GM23338 (cell line): ENCODE measurements at regions not wholly inside any gene's neighbourhood (a gene's known extent, or its start where the extent isn't known, plus 50 kb on each side); places are given as distances from the start of the nearest gene placed in this dataset.

Experiments
- ATAC-seq: fragments of 200-7000 bp; cut with Tn5 transposase; 3 replicates; pipeline ENCODE4 v1.9.1; 2020
- DNase-seq: peaks from one replicate; pipeline ENCODE4 v3.0.0-alpha.2; 2015; ENCODE audit warnings: low spot score
- H2AFZ ChIP-seq: fragments of 200-600 bp; sonication (generic); 2 replicates; pipeline ENCODE4 v1.8.0; 2016; ENCODE audit warnings: antibody characterized with exemption, mild to moderate bottlenecking, moderate library complexity
- H3F3A ChIP-seq: fragments of 200-600 bp; sonication (generic); replicated peaks from 2 replicates; pipeline ENCODE4 v1.8.0; 2017; ENCODE audit warnings: antibody characterized with exemption, mixed run types, low read depth
- H3K27ac ChIP-seq: fragments of 200-600 bp; sonication (generic); 2 replicates; pipeline ENCODE4 v1.6.1; 2016; ENCODE audit warnings: low read depth
- H3K27me3 ChIP-seq: fragments of 200-600 bp; sonication (generic); 2 replicates; pipeline ENCODE4 v1.8.0; 2016; ENCODE audit warnings: mild to moderate bottlenecking, mixed run types, moderate library complexity; ENCODE audit not compliant: insufficient read depth
- H3K36me3 ChIP-seq: fragments of 200-600 bp; sonication (generic); 2 replicates; pipeline ENCODE4 v1.8.0; 2016; ENCODE audit warnings: mild to moderate bottlenecking; ENCODE audit not compliant: insufficient read depth
- H3K4me1 ChIP-seq: fragments of 200-600 bp; sonication (generic); 2 replicates; pipeline ENCODE4 v1.8.0; 2016; ENCODE audit warnings: mild to moderate bottlenecking, moderate library complexity; ENCODE audit not compliant: insufficient read depth
- H3K4me2 ChIP-seq: fragments of 200-600 bp; sonication (generic); 2 replicates; pipeline ENCODE4 v1.7.1; 2017; ENCODE audit warnings: mixed run types
- H3K4me3 ChIP-seq: fragments of 200-600 bp; sonication (generic); 2 replicates; pipeline ENCODE4 v1.6.1; 2016; ENCODE audit warnings: mixed run types
- H3K79me2 ChIP-seq: fragments of 200-600 bp; sonication (generic); replicated peaks from 2 replicates; pipeline ENCODE4 v1.8.0; 2017; ENCODE audit warnings: mild to moderate bottlenecking; ENCODE audit not compliant: insufficient read depth
- H3K9me2 ChIP-seq: fragments of 200-600 bp; sonication (generic); 2 replicates; pipeline ENCODE4 v1.8.0; 2017; ENCODE audit not compliant: insufficient read depth
- H4K20me1 ChIP-seq: fragments of 200-600 bp; sonication (generic); replicated peaks from 2 replicates; pipeline ENCODE4 v1.8.0; 2017; ENCODE audit warnings: mild to moderate bottlenecking; ENCODE audit not compliant: insufficient read depth
- H3K27ac Mint-ChIP-seq: 2 replicates; pipeline ENCODE4 v1.8.0; 2020; ENCODE audit warnings: inconsistent platforms, mild to moderate bottlenecking, moderate library complexity, mixed read lengths
- H3K27me3 Mint-ChIP-seq: 3 replicates; pipeline ENCODE4 v1.8.0; 2022; ENCODE audit warnings: low read depth, mild to moderate bottlenecking, moderate library complexity, mixed read lengths, inconsistent platforms; ENCODE audit not compliant: insufficient read depth, poor library complexity
- H3K36me3 Mint-ChIP-seq: 3 replicates; pipeline ENCODE4 v1.8.0; 2021; ENCODE audit warnings: low read depth, mild to moderate bottlenecking, inconsistent platforms, moderate library complexity, mixed read lengths
- H3K4me1 Mint-ChIP-seq: 3 replicates; pipeline ENCODE4 v1.8.0; 2020; ENCODE audit warnings: mild to moderate bottlenecking, inconsistent platforms, mixed read lengths
- H3K4me3 Mint-ChIP-seq: 3 replicates; pipeline ENCODE4 v1.8.0; 2021; ENCODE audit warnings: moderate library complexity, mild to moderate bottlenecking, inconsistent platforms, mixed read lengths
- H3K9me3 Mint-ChIP-seq: 3 replicates; pipeline ENCODE4 v1.8.0; 2020; ENCODE audit warnings: moderate library complexity, mild to moderate bottlenecking, inconsistent platforms, mixed read lengths
- CREB1 ChIP-seq: fragments of 250-450 bp; sonication (Bioruptor Pico); IDR thresholded peaks from 2 replicates; pipeline ENCODE4 v1.5.0; 2020; ENCODE audit warnings: low read depth, mild to moderate bottlenecking, moderate library complexity
- ETS1 ChIP-seq: IDR thresholded peaks from 2 replicates; pipeline ENCODE4 v1.6.1; 2016; ENCODE audit warnings: antibody characterized with exemption
- NANOG ChIP-seq: IDR thresholded peaks from 2 replicates; pipeline ENCODE4 v1.6.1; 2016; ENCODE audit warnings: antibody characterized with exemption, borderline replicate concordance
- POLR2AphosphoS5 ChIP-seq: IDR thresholded peaks from 2 replicates; pipeline ENCODE4 v1.6.1; 2016; ENCODE audit warnings: antibody characterized with exemption, low read depth
- REST ChIP-seq: IDR thresholded peaks from one replicate; pipeline ENCODE4 v1.6.1; 2018; ENCODE audit warnings: antibody characterized with exemption; ENCODE audit not compliant: unreplicated experiment
- STAT1 ChIP-seq: IDR thresholded peaks from one replicate; pipeline ENCODE4 v1.6.1; 2016; ENCODE audit warnings: antibody characterized with exemption; ENCODE audit not compliant: unreplicated experiment
- ZNF114 ChIP-seq: fragments of 250-450 bp; sonication (Bioruptor Pico); IDR thresholded peaks from 2 replicates; pipeline ENCODE4 v1.5.0; 2020; ENCODE audit warnings: mild to moderate bottlenecking, moderate library complexity

- peaks cover 2% of the 10 kb centered on the region for H3K4me1 ChIP-seq
- DNase-seq (no peak), ATAC-seq (no peak)
- no peak overlapping the region for H3K4me2 ChIP-seq
- no peaks in the 10 kb centered on the region; the same call in 1 of the 2 replicates for H3K36me3 ChIP-seq
- H3F3A ChIP-seq, result no peaks in the 10 kb centered on the region
- Mint-ChIP-seq H3K4me3 (no peak overlapping the region), H3K36me3 (peaks cover 4% of the 10 kb centered on the region; the same call in 2 of the 3 replicates), H3K27me3 (peaks cover 2% of the 10 kb centered on the region), H3K4me1 (peaks cover 6% of the 10 kb centered on the region), H3K9me3 (peaks cover 11% of the 10 kb centered on the region; the same call in 2 of the 3 replicates), H3K27ac (no peak overlapping the region)
- H3K9me2 ChIP-seq, result no peaks in the 10 kb centered on the region
- H2AFZ ChIP-seq, result no peak overlapping the region
- no peak overlapping the region for H3K4me3 ChIP-seq
- H4K20me1 ChIP-seq, result no peaks in the 10 kb centered on the region
- H3K27ac ChIP-seq, result no peak overlapping the region
- no peaks in the 10 kb centered on the region for H3K79me2 ChIP-seq
- no peaks in the 10 kb centered on the region for H3K27me3 ChIP-seq
- TF ChIP-seq ETS1, result no peak
- TF ChIP-seq NANOG, result no peak
- TF ChIP-seq REST, result no peak
- no peak for TF ChIP-seq POLR2AphosphoS5
- TF ChIP-seq CREB1, result no peak
- TF ChIP-seq ZNF114, result no peak
- no peak for TF ChIP-seq STAT1
Measured at GRCh38 chr20:48270885-48271284, 485.6 kb upstream of the SULF2 start.

- Histone ChIP-seq H3K27ac (no peak overlapping the region), H3K4me2 (no peak overlapping the region), H4K20me1 (no peaks in the 10 kb centered on the region), H3K9me2 (peaks cover 10% of the 10 kb centered on the region; the same call in 1 of the 2 replicates), H2AFZ (no peak overlapping the region), H3K36me3 (no peaks in the 10 kb centered on the region), H3K4me1 (no peaks in the 10 kb centered on the region), H3K4me3 (no peak overlapping the region), H3K27me3 (no peaks in the 10 kb centered on the region), H3F3A (no peaks in the 10 kb centered on the region), H3K79me2 (no peaks in the 10 kb centered on the region)
- no peak overlapping the region for H3K4me3 Mint-ChIP-seq
- peaks cover 4% of the 10 kb centered on the region for H3K27me3 Mint-ChIP-seq
- DNase-seq (no peak), ATAC-seq (no peak)
- peaks cover 3% of the 10 kb centered on the region; the same call in 2 of the 3 replicates for H3K36me3 Mint-ChIP-seq
- H3K4me1 Mint-ChIP-seq, result no peaks in the 10 kb centered on the region
- no peak overlapping the region for H3K27ac Mint-ChIP-seq
- no peak for TF ChIP-seq ETS1
- H3K9me3 Mint-ChIP-seq, result peaks cover 2% of the 10 kb centered on the region; the same call in 2 of the 3 replicates
Measured at GRCh38 chr20:48267860-48268633, 482.8 kb upstream of the SULF2 start.
